Umbilical cord (tissue), 1 donor: ENCODE measurements at regions not wholly inside any gene's neighbourhood (a gene's known extent, or its start where the extent isn't known, plus 50 kb on each side); places are given as distances from the start of the nearest gene placed in this dataset.
"Not testable (repeated sequence)": the region's sequence is repeated elsewhere in the genome, so short reads cannot be mapped to it uniquely, and the experiment has no call there.

ENCODE experiments used
- DNase-seq: peaks from one replicate; pipeline ENCODE4 v3.0.0-alpha.2; 2015; ENCODE audit warnings: low spot score

DNA sequence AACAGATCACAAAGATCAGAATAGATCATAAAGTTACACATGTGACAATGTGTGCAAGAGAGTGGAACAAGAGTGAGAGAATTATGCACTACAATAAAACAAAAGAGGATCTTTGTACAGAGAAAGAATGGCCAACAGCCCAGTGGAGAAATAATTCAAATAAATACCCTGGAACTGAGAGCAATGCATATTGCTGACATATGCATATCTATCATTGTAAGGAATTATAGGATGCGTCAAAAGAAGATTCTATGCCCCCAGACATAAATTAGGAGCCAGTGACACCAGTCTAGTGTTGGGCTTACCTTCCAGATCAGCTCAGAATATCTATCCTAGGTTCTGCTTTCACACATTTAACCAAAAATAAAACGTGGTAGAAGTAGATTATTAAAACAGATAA is 320.1 kb upstream of the VCX start:
- DNase-seq: no peak

DNA sequence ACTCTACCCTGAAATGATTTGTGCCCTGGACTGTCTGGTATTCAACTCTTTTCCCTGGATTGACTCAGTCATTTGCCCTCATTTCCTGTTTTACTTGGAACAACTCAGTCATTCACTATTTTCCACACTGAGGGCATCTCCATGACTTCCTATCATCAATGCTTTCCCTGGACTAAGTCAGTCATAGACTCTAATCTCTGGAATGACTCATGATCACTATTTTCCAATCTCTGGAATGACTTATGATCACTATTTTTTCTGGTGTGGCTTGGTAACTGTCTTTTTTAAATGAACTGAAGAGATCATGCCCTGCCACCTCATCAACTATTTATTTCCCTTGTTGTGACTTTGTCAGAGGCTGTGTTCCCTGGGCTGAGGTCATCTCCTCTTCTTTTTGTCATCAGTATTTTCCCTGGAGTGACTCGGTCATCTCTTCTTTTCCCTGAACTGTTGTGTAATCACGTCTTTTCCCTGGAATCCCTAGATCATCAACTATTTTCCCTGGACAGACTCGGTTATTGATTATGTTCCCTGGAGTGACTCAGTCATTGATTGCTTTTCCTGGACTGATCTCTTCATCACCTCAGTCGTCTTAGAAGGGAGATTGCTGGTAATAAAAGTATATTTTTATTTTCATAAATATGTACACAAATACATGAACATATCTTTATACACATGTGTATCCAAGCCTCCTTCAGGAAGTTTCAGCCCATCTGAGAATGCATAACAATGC is 327.1 kb upstream of the VCX start:
- DNase-seq: no peak

DNA sequence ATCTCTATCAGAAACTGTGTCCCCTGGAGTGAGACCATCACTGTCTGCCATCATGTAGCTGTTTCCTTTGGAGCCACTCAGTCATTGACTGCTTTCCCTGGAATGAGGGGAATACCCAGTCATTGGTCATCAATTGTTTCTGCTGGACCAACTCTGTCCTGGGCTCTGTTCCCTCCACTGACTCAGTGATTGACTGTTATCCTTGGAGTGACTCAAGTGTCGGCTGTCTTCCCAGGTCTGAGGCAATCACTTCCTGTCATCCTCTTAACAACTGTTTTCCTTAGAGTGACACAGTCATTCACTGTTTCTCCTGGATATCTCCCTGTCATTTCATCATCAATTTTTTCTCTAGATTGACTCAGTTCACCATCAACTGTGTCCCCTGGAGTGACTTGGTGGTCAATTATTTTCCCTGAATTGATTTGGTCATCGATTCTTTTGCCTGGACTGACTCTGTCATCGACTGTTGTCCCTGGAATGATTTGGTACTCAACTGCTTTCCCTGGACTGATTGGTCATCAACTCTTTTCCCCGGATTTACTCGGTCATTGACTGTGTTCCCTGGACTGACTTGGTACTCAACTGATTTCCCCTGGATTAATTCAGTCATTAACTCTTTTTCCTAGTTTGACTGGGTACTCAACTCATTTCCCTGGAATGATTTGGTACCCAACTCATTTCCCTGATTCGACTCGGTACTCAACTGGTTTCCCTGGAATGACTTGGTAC is 327.9 kb upstream of the VCX start:
- no peak for DNase-seq

DNA sequence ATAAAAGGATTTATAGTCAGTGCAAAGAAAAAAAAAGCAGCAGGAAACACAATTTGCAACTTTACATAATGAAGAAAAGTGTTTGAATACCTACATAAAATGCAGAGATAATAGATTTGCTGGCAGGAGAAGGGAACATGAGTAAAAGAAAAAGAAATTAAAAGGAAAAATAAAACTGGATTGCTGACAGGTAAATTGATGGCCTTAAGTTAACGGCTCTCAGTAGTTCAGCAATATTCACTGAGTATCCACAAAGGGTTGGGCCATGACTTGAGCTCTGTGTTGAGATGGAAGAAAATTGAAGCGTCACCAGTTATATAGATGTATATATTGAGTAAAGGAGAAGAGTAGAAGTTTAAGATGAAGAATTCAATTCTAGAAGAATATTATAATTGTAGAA is 330.1 kb upstream of the VCX start:
- DNase-seq: no peak

DNA sequence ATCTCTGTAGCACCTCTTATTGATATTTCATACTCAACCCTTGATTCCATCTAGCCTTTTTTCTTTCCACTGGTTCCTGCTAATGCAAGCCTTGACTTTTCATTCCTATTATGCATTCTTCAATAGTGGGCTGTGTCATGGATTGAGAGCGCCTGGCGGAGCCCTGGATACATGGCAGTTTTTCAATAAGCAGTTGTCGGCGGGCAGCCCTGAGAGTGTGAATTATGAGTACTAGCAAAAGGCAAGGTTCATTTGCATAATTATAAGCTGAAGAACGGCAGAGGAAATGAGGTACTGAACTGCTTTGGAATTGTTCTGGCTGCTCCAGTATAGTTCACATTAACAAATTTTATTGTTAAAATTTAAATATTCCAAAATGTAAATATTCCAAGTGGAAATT is 339.7 kb upstream of the VCX start:
- DNase-seq: no peak

DNA sequence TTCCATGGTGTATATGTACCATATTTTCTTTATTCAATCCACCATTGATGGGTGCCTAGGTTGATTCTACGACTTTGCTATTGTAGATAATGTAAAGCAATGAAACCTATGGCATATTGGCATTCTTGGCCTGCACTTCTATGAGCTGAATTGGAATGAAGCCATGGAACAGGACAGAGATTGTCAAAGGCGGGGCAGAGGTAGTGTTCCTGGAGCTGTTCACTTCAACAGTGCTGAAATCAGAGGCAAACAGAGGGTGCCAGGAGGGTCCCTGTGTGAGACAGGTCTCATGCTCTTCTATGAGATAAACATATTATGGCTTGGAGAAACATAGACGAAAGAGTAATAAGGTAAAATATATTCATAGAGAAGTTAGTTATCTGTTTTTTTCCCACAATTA is 342.6 kb upstream of the VCX start:
- DNase-seq: no peak

DNA sequence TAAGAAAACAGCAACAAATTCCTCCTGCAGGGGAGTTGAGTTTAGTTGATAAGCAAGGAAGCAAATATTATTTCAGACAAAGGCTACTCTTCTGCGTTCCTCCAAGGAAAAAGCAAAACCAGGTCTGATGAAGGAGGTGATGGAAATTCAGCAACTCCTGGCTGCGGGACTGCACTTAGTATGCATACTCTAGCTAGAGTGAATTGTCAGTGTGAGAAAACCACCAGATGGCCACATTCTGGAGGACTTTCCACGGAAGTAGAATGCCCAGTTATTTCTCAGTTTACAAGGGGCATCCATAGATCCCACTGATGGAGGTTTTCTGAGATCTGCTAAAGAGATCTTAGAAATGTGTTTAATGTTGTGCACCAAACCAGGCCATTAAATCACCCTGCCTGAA is 338.6 kb upstream of the PUDP start:
- no peak for DNase-seq

DNA sequence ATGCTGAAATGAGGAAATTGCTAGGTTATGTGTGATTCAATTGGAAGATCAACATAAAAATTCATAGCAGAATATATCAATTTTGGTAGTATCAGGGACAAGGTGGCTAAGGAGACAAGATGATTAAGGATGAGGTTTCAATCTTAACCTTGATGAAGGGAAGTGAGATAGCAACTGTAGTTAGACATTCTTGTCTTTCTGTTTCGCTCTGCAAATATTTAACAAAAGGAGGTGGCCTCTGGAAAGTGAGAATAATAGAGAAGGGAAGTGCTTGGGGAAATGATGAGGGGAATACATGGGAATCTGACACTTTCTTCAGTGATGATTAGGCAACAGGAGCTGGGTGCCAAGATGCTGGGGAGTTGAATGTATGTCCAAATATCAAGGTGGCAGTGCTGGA is 337.1 kb upstream of the PUDP start:
- DNase-seq: no peak

DNA sequence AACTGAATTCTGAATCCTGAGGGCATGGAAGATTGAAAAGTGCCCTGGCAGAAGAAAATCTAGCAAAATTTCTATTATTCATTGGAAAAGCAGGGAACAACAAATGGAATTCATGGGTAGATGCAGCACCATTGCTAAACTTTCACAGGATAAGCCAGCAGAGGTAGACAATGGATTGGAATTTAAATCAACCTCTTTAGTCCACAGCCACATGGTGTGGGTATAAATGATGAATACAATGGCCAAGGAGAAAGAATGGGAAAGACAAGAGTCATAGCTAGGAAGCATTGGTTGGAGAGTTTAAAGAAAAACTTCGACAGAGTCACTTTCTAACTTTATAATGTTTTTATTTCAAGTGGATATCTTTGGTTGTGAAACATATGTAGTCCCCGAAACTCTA is 332.8 kb upstream of the PUDP start:
- no peak for DNase-seq

DNA sequence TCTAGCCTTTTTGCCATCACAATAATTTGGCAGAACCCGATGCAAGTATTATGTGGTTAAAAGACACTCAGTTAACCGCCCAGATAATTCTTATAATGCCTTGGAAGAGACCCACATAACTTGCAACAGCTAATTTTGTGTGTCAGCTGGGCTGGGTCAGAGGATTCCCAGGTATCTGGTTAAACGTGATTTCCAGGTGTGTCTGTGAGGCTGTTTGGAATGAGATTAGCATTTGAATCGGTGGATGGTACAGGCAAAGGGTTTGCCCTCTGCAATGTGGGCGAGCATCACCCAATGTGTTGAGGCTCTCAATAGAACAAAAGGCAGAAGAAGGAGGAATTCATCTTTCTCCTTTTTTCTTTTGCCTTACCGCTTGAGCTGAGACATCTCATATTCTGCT is 314.2 kb upstream of the PUDP start:
- DNase-seq: no peak

DNA sequence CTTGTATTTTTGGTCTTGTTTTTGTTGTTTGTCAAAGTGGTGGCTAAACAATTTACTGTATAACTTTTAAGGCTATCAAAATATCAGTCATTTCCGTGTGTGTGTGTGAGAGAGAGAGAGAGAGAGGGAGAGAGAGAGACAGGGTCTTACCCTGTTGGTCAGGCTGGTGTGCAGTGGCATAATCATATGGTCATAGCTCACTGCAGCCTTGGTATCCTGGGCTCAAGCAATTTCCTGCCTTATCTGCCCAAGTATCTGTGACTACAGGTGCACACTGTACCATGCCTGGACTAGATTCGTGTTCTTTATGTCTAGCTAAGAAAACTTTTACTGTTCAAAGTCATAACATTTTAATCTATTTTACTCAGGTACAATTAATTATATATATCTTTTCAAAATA is 313.1 kb upstream of the PUDP start:
- DNase-seq: not testable (repeated sequence)

DNA sequence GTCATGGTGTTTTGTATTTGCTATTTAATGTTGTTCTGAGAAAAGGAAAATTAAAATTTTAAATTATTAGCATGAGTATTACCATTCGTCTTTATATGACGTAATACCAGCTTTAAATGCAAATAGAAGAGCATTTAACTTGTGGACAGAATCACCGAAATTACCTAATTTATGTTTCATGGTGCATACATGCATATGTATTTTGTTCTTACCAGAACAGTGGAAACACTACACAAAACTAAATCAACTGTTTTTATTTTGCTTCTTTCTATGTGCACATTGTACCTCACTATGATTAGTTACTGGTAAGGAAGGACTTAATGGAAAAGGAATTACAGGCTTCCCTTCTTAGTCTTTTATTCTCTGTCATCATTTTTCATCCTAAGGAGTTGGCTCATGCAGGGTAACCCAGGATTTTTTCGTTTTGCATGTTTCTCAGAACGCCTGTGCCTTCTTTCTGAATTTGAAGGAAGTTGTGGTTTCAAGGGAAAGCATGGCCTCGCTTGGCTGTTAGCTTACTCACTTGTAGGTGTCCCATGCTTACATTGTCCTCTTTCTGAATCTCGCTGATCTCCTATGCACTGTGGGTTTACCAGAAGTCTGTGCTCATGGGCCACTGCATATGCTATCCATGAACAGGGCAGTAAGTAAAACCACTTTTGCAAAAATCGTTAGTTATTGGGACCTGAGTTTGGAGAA is 300.0 kb upstream of the PUDP start:
- no peak for DNase-seq

DNA sequence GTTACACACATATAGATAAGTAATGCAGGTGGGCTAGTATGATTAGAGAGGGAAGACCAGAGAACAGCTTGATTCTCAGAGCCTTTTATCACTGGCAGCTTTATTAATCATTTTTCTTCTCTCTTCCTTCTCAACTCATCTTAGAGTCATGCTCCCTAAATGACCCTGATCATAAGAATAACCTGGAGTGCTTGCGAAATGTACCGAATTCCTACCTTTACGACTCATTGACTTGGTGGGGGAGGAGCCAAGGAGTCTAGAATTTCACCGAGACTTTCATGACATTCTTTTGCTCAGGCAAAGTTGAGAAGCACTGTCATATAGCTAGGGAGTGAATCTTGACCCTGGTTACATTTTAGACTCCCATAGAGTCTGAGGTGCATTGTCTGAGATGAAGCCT is 298.9 kb upstream of the PUDP start:
- no peak for DNase-seq

DNA sequence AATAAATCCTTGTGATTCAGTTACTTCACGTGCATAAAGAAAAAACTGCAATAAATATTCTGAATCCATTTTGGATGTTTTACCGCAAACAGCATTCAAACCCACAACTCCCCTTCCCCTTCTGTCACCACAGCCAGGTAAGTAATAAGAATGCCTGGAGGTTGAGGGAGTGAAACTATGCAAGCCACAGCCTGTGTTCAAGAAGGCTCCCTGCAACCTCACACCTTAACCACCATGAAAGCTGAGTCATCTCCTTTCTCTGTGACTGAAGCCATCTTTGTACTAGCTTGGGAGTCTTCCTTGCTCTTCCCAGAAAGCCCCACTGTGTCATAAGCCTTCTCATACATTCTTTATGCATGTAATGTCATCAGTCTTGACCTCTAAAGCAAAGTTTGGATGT is 297.0 kb upstream of the PUDP start:
- DNase-seq: no peak

DNA sequence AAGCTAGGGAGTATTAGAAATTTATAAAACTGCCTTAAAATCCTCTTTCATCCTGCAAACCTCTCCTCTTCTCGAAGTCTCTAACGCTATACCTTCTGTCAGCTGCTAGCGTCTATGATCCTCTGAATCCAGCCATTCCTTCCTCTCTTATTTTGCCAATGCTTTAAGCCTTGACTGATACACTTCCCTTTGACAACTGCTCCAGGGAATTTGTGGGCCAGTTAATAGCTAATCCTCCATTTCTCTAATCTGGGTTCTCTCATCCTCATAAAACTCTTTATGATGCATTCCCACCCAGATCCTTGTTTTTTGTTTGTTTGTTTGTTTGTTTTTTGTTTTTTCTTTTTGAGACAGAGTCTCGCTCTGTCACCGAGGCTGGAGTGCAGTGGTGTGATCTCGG is 293.6 kb upstream of the PUDP start:
- no peak for DNase-seq

DNA sequence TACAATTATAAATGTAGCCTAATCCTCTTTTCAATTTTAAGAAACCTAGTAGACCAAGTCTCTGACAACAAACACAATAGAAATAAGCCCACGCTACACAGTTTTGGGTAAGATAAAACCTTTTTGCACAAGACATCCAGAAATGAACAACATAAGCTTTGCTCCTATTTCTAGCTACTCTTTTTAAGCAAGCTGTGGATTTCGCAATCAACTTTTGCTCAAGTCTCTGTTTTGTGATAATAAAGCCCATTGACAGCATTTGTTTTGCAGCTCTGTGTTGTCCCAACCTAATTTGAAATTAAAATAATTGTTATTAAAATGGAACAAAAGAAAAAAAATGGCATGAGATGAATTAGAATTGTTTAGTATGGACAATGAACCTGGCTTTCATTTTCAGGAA is 287.9 kb upstream of the PUDP start:
- DNase-seq: no peak

DNA sequence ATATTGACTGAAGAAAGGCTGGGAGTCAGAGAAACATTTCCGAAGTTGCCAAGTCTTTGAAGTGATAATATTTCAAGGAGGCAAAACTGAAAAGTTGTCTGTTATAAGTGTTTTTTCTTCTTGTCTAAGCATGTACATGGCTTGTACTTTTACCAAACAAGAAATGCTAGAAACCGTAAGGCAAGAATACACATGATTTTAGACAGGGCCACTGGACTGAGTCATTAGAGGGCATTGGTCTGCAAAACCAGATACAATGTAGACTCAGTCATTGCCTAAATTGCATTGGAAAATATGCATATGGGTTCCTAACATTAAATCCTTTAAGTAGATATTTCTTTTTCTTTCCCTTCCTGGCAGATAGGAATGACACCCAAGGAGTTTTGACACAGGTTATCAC is 284.9 kb upstream of the PUDP start:
- no peak for DNase-seq

DNA sequence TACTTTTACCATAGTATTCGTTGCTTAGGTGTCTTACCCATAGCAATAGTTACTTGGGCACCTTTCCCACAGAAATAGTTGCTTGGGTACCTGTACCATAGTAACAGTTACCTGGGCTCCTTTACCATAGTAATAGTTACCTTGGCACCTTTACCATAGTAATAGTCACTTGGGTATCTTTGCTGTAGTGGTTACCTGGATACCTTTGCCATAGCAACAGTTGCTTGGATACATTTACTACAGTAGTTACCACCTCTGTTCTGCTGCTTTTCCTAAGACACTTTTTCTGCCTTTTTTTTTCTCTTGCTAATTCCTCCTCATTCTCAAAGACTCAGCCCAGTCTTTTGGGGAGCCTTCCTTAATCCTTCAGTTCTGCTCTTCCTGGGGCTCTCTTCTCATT is 272.8 kb upstream of the PUDP start:
- DNase-seq: no peak

DNA sequence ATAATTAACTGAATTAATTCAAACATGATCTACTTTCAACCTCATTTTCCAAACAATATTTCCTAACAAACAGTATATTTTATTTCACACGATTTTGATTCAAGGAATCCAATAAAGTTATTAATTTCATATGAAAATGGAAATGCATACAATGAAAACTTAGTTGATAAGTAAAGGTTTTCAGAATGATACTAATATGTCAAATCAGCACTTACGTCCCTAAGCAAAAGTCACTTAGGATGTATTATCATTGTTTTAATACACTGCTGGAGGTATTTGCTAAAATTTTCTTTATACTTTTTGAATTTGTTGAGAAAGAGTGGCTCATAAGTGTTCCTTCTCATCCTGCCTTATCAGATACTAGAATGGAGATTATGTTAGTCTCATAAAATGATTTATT is 266.8 kb upstream of the PUDP start:
- no peak for DNase-seq

DNA sequence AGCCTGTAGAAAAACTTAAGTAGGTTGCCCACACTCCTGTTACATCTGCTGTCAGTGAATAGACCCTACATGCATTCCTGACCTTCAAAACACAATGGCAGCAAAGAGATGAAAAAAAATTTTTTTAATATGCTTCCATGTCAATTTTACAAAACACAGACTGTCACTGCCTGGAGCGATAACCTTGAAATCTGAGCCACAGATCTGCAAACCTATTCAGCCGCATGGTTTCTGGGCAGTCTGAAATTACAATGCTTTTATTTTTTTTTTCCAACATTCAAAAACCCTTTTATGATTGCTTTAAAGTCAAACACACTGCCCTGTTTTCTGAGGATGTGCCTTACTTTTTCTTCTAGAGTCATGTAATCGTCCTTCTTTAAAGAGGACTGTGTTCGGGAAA is 264.9 kb upstream of the PUDP start:
- DNase-seq: peak; percentile 18

DNA sequence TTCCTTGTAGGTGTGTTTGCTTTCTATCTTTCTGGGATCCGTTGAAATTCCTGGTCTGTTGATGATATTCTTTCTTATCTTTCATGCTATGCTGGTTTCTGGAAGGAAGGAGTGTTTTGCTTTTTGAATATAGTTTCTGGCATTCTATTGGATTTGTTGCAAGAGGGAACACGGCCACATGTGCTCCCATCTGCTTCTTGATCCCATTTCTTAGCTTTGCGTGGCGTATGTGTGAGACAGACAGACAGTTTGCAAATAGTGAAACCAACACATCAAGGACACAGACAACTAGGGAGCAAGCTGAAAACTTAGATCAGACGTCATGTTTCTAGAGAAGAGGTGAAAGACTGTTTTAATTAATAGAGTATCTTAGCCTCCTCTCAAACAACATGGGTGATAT is 261.9 kb upstream of the PUDP start:
- DNase-seq: no peak

DNA sequence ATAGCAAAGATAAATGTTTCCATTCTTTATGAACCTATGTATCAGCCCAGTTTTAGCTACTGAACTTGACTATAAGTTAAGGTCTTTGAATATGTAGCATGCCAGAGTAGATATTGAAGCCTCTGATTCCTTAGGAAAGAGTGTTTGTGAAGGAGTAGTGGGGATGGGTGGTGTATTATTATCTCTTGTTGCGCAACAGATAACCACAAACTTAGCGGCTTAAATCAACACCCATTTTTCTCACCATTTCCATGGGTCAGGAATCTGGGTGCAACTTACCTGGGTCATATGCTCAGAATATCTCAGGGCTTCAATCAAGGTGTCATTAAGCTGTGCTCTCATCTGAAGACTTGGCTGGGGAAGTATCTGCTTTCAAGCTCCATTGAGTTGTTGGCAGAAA is 251.4 kb upstream of the PUDP start:
- DNase-seq: no peak

DNA sequence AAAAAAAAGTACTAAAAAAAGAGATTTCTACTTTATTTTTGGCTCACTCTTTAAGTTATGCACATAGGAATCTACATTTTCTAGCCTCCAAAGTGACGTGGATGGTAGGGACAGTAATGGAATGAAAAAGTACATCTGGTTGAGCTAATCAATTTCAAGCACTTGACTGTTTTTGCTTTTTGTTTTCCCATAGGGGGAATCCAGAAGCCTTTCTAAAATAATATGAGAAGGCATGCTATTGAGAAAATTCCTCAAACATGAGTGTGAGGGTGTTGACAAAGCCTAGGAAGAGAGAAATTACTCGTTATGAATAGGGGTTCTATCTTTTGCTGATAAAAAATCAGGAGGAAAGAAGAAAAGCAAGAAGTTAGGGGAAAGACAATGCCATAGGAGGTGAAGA is 242.5 kb upstream of the PUDP start:
- DNase-seq: no peak
